Uterus (tissue), 2 donors: ENCODE measurements at regions not wholly inside any gene's neighbourhood (a gene's known extent, or its start where the extent isn't known, plus 50 kb on each side); places are given as distances from the start of the nearest gene placed in this dataset.

Experiments
- POLR2A ChIP-seq, 2 donors: fragments of 450-650 bp; IDR thresholded peaks; one replicate each; pipeline ENCODE4 v1.6.1; 2016; ENCODE audit warnings: antibody characterized with exemption in 2 of 2, mild to moderate bottlenecking in 1 of 2, moderate library complexity in 1 of 2
- TF ChIP-seq, protein P1 (sequence below), 4 experiments: fragments of 200-600 bp in 2 of 4; fragments of 450-650 bp in 2 of 4; sonication (generic) in 2 of 4; IDR thresholded peaks; one replicate each; pipeline ENCODE4 v1.5.1; 2016 to 2019; ENCODE audit warnings: antibody characterized with exemption in 4 of 4, mild to moderate bottlenecking in 2 of 4, moderate library complexity in 1 of 4

- TF ChIP-seq, protein P1, sequence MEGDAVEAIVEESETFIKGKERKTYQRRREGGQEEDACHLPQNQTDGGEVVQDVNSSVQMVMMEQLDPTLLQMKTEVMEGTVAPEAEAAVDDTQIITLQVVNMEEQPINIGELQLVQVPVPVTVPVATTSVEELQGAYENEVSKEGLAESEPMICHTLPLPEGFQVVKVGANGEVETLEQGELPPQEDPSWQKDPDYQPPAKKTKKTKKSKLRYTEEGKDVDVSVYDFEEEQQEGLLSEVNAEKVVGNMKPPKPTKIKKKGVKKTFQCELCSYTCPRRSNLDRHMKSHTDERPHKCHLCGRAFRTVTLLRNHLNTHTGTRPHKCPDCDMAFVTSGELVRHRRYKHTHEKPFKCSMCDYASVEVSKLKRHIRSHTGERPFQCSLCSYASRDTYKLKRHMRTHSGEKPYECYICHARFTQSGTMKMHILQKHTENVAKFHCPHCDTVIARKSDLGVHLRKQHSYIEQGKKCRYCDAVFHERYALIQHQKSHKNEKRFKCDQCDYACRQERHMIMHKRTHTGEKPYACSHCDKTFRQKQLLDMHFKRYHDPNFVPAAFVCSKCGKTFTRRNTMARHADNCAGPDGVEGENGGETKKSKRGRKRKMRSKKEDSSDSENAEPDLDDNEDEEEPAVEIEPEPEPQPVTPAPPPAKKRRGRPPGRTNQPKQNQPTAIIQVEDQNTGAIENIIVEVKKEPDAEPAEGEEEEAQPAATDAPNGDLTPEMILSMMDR (IDR thresholded peaks at IDR 0.05): no peak
- no peak for TF ChIP-seq POLR2A (IDR thresholded peaks at IDR 0.05)
Measured at GRCh38 chr12:83451189-83451588, 764.5 kb downstream of the TMTC2 start.
